ENCODE measurements at regions not wholly inside any gene's neighbourhood (a gene's known extent, or its start where the extent isn't known, plus 50 kb on each side); places are given as distances from the start of the nearest gene placed in this dataset.
"Not testable (repeated sequence)": the region's sequence is repeated elsewhere in the genome, so short reads cannot be mapped to it uniquely, and the experiment has no call there.

- intact Hi-C loops (cut with micrococcal nuclease): no loop called here
- no peak overlapping the region for H3K4me3 Mint-ChIP-seq
- peaks cover 5% of the 10 kb centered on the region for H3K9me3 Mint-ChIP-seq
- no peak overlapping the region for H3K27ac Mint-ChIP-seq
- H3K27me3 Mint-ChIP-seq (ENCODE audit: low read depth): peaks cover 9% of the 10 kb centered on the region
- CTCF ChIA-PET: no interaction called here
- H3K36me3 Mint-ChIP-seq (ENCODE audit: low read depth): no peaks in the 10 kb centered on the region
- no peak for DNase-seq
- H3K4me1 Mint-ChIP-seq (ENCODE audit: low read depth): no peaks in the 10 kb centered on the region
Observed at GRCh38 chr5:6117212-6117611, 261.1 kb downstream of the MED10 start.

DNA sequence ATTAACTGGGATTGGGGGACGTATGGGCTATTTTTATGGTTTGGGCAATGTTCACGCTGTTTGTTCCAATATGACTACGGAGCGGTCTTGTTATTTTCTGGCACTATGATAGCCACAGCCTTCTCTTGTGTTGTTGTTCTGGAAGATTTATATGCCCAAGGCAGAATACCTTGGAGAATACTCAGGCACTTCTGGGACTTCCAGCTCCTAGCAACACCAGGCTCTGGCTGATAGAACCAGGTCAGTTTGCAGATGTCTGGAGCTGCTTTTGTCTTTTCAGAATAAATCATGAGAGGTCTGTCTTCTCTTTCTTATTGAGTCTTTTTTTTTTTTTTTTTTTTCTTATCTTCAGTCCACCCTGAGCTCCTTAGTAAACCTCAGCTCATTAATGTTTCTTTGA, 262.5 kb downstream of the MED10 start:
- Mint-ChIP-seq H3K36me3 (ENCODE audit: low read depth) (no peaks in the 10 kb centered on the region), H3K4me3 (no peak overlapping the region), H3K9me3 (peaks cover 5% of the 10 kb centered on the region), H3K27ac (no peak overlapping the region), H3K4me1 (ENCODE audit: low read depth) (no peaks in the 10 kb centered on the region), H3K27me3 (ENCODE audit: low read depth) (peaks cover 3% of the 10 kb centered on the region)
- CTCF ChIA-PET: no interaction called here
- intact Hi-C loops (cut with micrococcal nuclease): no loop called here
- no peak for DNase-seq

- Mint-ChIP-seq H3K27me3 (ENCODE audit: low read depth) (no peaks in the 10 kb centered on the region), H3K4me1 (ENCODE audit: low read depth) (no peaks in the 10 kb centered on the region), H3K36me3 (ENCODE audit: low read depth) (no peaks in the 10 kb centered on the region), H3K27ac (no peak overlapping the region), H3K9me3 (no peaks in the 10 kb centered on the region), H3K4me3 (no peak overlapping the region)
- intact Hi-C loops (cut with micrococcal nuclease): no loop called here
- CTCF ChIA-PET: no interaction called here
- DNase-seq: no peak
Observed at GRCh38 chr5:6112538-6112937, 265.8 kb downstream of the MED10 start.

- DNase-seq: no peak
- H3K4me1 Mint-ChIP-seq (ENCODE audit: low read depth): no peaks in the 10 kb centered on the region
- CTCF ChIA-PET: no interaction called here
Observed at GRCh38 chr5:6112125-6112524, 266.2 kb downstream of the MED10 start.

DNA sequence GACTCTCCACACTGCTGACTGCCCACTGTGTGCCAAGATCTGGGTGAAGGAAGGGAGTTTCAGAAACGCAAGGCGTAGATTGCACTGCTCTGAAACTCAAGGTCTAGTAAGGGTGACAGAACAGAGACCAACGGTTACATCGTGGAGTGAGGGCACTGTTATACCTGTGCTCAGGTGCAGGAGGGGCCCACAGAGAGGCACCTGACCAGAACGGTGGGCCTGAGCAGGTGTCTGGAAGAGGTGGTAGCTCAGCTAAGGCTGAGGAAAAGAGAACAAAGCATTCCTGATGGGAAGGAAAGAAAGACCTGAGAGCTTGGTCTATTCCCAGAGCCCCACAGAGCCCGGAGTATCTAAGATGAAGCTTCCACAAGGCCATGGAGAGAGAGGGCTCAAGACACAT, 267.2 kb downstream of the MED10 start:
- Mint-ChIP-seq H3K4me1 (ENCODE audit: low read depth) (no peaks in the 10 kb centered on the region), H3K36me3 (ENCODE audit: low read depth) (no peaks in the 10 kb centered on the region), H3K27ac (no peak overlapping the region), H3K27me3 (ENCODE audit: low read depth) (no peaks in the 10 kb centered on the region), H3K4me3 (no peak overlapping the region), H3K9me3 (no peaks in the 10 kb centered on the region)
- no peak for DNase-seq
- intact Hi-C loops (cut with micrococcal nuclease): no loop called here
- CTCF ChIA-PET: no interaction called here

More at GRCh38 chr5:6112125-6112524, 266.2 kb downstream of the MED10 start:
- intact Hi-C loops (cut with micrococcal nuclease): no loop called here
- Mint-ChIP-seq H3K9me3 (no peaks in the 10 kb centered on the region), H3K36me3 (ENCODE audit: low read depth) (no peaks in the 10 kb centered on the region), H3K27me3 (ENCODE audit: low read depth) (no peaks in the 10 kb centered on the region), H3K27ac (no peak overlapping the region), H3K4me3 (no peak overlapping the region)

GRCh38 chr5:6110441-6111005, 267.8 kb downstream of the MED10 start:
- H3K9me3 Mint-ChIP-seq: no peaks in the 10 kb centered on the region
- H3K4me1 Mint-ChIP-seq (ENCODE audit: low read depth): no peaks in the 10 kb centered on the region
- no peaks in the 10 kb centered on the region for H3K36me3 Mint-ChIP-seq (ENCODE audit: low read depth)
- intact Hi-C loops (cut with micrococcal nuclease): no loop called here
- CTCF ChIA-PET: no interaction called here
- no peak overlapping the region for H3K4me3 Mint-ChIP-seq
- H3K27me3 Mint-ChIP-seq (ENCODE audit: low read depth): no peaks in the 10 kb centered on the region
- no peak for DNase-seq
- no peak overlapping the region for H3K27ac Mint-ChIP-seq

DNA sequence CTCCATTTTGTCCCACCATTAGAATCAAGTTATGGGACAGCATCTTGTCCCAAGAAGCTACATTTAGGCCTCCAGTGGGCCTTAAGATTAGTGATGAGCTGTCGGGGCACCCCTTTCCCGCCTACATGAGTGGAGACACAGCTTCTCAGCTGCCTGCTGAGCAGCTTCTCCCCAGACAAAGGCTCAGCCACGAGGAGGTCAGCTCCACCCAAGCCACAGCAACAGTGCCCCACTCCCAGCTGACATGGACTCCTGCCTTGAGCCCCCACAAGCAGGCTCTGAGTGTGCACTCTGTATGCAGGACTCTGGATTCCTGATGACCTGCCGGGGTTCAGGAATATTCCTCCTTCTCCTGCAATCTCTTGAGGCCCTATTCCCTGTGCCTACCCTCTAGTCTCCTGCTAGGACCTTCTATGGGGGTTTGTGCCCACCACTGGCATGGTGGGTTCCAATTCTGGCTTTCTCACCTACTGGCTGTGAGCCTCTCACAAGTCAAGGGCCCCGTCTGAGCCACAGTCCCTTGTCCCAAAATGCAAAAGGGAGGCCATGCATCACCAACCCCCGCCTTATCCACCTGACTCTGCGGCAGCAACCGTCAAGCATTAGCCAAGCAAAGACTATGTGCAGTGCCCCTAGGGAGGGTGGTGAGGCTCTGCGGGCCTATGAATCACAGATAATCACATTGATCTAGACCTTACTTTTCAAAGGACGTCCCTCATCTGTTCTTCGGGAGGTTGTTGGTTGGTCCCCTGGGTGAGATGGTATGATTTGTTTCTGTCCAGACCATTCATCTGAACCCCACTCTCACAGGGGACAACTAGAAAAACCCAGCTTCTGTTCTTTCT, 269.1 kb downstream of the MED10 start:
- intact Hi-C loops (cut with micrococcal nuclease): no loop called here
- H3K4me1 Mint-ChIP-seq (ENCODE audit: low read depth): no peaks in the 10 kb centered on the region
- no peaks in the 10 kb centered on the region for H3K27me3 Mint-ChIP-seq (ENCODE audit: low read depth)
- CTCF ChIA-PET: no interaction called here
- no peaks in the 10 kb centered on the region for H3K36me3 Mint-ChIP-seq (ENCODE audit: low read depth)
- H3K9me3 Mint-ChIP-seq: no peaks in the 10 kb centered on the region
- no peak overlapping the region for H3K27ac Mint-ChIP-seq
- no peak overlapping the region for H3K4me3 Mint-ChIP-seq
- no peak for DNase-seq

DNA sequence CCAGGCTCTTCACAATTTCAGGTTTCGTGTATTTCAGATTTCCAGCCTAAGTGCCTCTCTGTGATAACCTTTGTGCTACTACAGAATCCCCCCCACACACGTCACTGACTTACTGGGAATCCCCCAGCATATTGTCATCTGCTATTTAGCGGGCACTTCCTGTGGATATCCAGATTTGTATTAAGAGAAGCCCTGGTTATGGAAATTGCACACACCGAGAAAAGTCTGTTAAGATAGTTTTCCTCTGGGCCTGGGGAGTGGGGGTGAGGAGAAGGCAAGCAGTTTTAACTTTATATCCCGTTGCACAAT, 269.9 kb downstream of the MED10 start:
- no peak overlapping the region for H3K27ac Mint-ChIP-seq
- intact Hi-C loops (cut with micrococcal nuclease): no loop called here

DNA sequence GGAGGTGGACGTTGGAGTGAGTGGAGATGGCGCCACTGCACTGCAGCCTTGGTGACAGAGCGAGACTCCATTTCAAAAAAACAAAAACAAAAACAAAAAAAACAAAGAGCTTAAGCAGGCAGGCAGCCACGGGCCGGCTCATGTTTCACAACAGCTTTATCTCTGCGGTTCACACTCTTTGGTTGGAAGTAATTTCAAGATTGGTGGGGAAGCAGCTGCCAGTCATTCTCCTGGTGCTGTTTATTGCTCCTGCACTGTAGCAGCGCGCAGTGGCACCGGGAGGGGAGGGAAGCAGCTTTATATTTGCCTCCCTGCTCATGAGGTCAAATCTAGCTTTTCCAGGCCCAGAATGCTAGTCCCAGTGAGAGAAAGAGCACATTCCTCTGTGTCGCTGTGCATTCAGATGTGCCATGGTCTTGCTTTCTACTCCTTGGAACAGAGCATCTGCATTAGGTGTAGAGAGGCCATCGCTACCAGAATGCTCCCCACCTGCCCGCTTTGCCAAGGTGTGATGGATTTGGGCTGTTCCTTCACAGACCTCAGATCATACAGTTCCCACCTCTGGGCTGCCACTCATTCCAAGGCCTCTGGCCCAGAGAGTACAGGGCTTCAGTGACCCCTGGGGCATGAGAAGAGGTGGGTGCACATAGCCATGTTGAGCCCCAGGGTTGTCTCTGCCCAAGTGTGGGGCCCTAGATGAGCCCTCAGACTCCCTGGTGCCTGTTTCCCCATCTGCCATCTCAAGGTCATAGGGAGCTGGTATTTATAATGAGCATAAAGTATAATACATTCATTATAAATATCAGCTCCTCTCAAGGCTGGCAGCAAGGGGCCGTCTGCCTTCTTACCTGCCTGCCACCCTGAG, 270.4 kb downstream of the MED10 start:
- no peaks in the 10 kb centered on the region for H3K36me3 Mint-ChIP-seq (ENCODE audit: low read depth)
- intact Hi-C loops (cut with micrococcal nuclease): no loop called here
- H3K4me3 Mint-ChIP-seq: no peak overlapping the region
- no peaks in the 10 kb centered on the region for H3K9me3 Mint-ChIP-seq
- no peak overlapping the region for H3K27ac Mint-ChIP-seq
- H3K27me3 Mint-ChIP-seq (ENCODE audit: low read depth): no peaks in the 10 kb centered on the region
- CTCF ChIA-PET: no interaction called here
- H3K4me1 Mint-ChIP-seq (ENCODE audit: low read depth): no peaks in the 10 kb centered on the region
- no peak for DNase-seq

More for the DNA sequence above, 269.9 kb downstream of the MED10 start:
- Mint-ChIP-seq H3K36me3 (ENCODE audit: low read depth) (no peaks in the 10 kb centered on the region), H3K4me1 (ENCODE audit: low read depth) (no peaks in the 10 kb centered on the region), H3K27me3 (ENCODE audit: low read depth) (no peaks in the 10 kb centered on the region), H3K9me3 (no peaks in the 10 kb centered on the region), H3K4me3 (no peak overlapping the region)
- CTCF ChIA-PET: no interaction called here
- DNase-seq: no peak

- Mint-ChIP-seq H3K27ac (no peak overlapping the region), H3K4me1 (ENCODE audit: low read depth) (no peaks in the 10 kb centered on the region), H3K36me3 (ENCODE audit: low read depth) (no peaks in the 10 kb centered on the region), H3K9me3 (no peaks in the 10 kb centered on the region), H3K27me3 (ENCODE audit: low read depth) (no peaks in the 10 kb centered on the region), H3K4me3 (no peak overlapping the region)
- DNase-seq: no peak
- intact Hi-C loops (cut with micrococcal nuclease): no loop called here
- CTCF ChIA-PET: no interaction called here
Observed at GRCh38 chr5:6106756-6107155, 271.6 kb downstream of the MED10 start.

GRCh38 chr5:6105320-6105719, 273.0 kb downstream of the MED10 start:
- CTCF ChIA-PET: no interaction called here
- Mint-ChIP-seq H3K4me3 (no peak overlapping the region), H3K27ac (no peak overlapping the region), H3K4me1 (ENCODE audit: low read depth) (no peaks in the 10 kb centered on the region), H3K27me3 (ENCODE audit: low read depth) (no peaks in the 10 kb centered on the region), H3K9me3 (no peaks in the 10 kb centered on the region), H3K36me3 (ENCODE audit: low read depth) (no peaks in the 10 kb centered on the region)
- intact Hi-C loops (cut with micrococcal nuclease): no loop called here
- DNase-seq: no peak

DNA sequence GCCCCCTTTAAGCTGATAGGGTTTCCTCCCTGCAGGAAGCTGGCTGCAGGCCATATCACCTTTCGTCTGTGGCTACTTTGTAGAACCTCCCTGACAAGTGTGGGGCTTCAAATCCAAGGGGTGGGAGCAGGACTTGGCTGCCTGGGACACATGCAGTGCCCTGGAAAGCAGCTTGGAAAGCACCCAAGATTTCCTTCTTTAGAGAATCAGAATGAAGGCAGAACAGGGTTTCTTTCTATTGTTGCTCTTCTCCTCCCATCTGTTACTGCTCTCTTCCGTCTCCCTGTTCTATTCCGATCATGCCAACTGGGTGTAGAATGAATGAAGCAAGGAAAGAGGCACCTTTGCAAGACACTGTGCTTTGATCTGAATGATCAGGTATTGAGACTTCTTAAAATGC, 282.2 kb downstream of the MED10 start:
- H3K36me3 Mint-ChIP-seq (ENCODE audit: low read depth): no peaks in the 10 kb centered on the region
- peaks cover 3% of the 10 kb centered on the region for H3K9me3 Mint-ChIP-seq
- H3K4me3 Mint-ChIP-seq: no peak overlapping the region
- intact Hi-C loops (cut with micrococcal nuclease): no loop called here
- no peaks in the 10 kb centered on the region for H3K4me1 Mint-ChIP-seq (ENCODE audit: low read depth)
- H3K27me3 Mint-ChIP-seq (ENCODE audit: low read depth): no peaks in the 10 kb centered on the region
- CTCF ChIA-PET: no interaction called here
- no peak overlapping the region for H3K27ac Mint-ChIP-seq
- DNase-seq: no peak

- CTCF ChIA-PET; H3K27ac Mint-ChIP-seq; H3K4me3 Mint-ChIP-seq; DNase-seq; H3K4me1 Mint-ChIP-seq (ENCODE audit: low read depth); intact Hi-C loops (cut with micrococcal nuclease); H3K9me3 Mint-ChIP-seq; H3K36me3 Mint-ChIP-seq (ENCODE audit: low read depth); H3K27me3 Mint-ChIP-seq (ENCODE audit: low read depth): not testable (repeated sequence)
Observed at GRCh38 chr5:6094180-6094579, 284.2 kb downstream of the MED10 start.
